Activated T-cell treated with anti-CD3 and anti-CD28 coated beads, Interleukin-2, amount 50 U/mL, for 24 hours (primary cell): ENCODE measurements at regions not wholly inside any gene's neighbourhood (a gene's known extent, or its start where the extent isn't known, plus 50 kb on each side); places are given as distances from the start of the nearest gene placed in this dataset.

Source experiments
- DNase-seq: peaks from one replicate; pipeline ENCODE4 v3.0.0-alpha.2; 2020
- H3K27ac Mint-ChIP-seq: 2 replicates; pipeline ENCODE4 v1.8.0; 2020; ENCODE audit warnings: mild to moderate bottlenecking, mixed read lengths
- H3K27me3 Mint-ChIP-seq: 2 replicates; pipeline ENCODE4 v1.8.0; 2020; ENCODE audit warnings: mixed read lengths
- H3K36me3 Mint-ChIP-seq: 2 replicates; pipeline ENCODE4 v1.8.0; 2020; ENCODE audit warnings: low read depth, mixed read lengths
- H3K4me1 Mint-ChIP-seq: 2 replicates; pipeline ENCODE4 v1.8.0; 2020; ENCODE audit warnings: low read depth, mixed read lengths
- H3K4me3 Mint-ChIP-seq: 2 replicates; pipeline ENCODE4 v1.8.0; 2020; ENCODE audit warnings: mild to moderate bottlenecking, moderate library complexity, mixed read lengths
- H3K9me3 Mint-ChIP-seq: 2 replicates; pipeline ENCODE4 v1.8.0; 2020; ENCODE audit warnings: mixed read lengths

DNA sequence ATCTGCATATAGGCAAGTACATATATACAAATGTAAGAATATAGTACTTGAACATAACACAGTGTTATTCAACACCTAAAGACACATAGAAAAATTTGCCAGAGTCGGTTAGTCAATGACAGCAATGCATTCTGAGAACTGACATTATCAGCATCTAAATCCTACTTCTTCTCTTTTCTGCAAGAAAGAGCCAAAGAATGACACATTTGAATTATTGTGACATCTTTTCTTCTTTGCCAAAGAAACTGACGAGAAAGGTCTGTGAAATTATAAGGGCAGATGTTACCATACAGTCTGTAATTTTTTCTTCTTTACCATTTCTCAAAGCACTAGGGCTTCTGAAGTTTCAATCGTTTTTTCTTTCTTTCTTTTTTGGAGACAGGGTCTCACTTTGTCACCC lies 350.9 kb upstream of the NBEA start:
- DNase-seq: no peak
- Mint-ChIP-seq H3K4me1 (no peaks in the 10 kb centered on the region), H3K27ac (no peak overlapping the region), H3K36me3 (no peaks in the 10 kb centered on the region), H3K9me3 (peaks cover 9% of the 10 kb centered on the region), H3K4me3 (no peak overlapping the region), H3K27me3 (no peaks in the 10 kb centered on the region)

DNA sequence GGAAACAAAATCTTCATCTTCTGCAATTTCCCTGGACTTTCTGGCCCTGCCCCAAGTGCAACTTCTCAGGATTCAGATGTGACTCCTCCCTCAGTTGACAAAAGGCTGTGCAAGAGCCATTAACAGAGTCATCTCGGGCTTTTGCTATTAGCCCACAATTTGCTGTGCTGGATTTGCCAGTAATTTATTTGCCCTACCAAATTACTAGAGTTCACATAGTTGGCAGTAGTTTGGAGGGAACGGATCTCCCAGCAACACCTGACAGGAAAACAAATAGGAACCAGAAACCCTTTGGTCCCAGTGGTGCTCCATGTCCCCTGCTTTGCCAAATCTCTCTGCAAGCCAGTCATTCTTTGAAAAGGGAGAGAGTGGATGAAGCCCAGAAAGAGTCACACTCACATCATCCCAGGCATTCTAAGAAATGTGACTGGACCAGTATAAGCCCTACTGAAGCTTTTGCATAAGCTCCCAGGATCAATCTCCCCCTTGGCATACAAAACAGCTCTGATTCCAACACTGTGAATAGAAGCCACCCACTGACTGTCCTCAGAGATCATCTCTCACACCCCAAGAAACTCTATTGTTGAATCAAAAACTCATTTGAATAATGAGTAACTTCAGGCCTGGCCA lies 350.1 kb upstream of the NBEA start:
- Mint-ChIP-seq H3K27me3 (no peaks in the 10 kb centered on the region), H3K9me3 (peaks cover 7% of the 10 kb centered on the region), H3K4me3 (no peak overlapping the region), H3K4me1 (no peaks in the 10 kb centered on the region), H3K36me3 (no peaks in the 10 kb centered on the region), H3K27ac (no peak overlapping the region)
- no peak for DNase-seq

DNA sequence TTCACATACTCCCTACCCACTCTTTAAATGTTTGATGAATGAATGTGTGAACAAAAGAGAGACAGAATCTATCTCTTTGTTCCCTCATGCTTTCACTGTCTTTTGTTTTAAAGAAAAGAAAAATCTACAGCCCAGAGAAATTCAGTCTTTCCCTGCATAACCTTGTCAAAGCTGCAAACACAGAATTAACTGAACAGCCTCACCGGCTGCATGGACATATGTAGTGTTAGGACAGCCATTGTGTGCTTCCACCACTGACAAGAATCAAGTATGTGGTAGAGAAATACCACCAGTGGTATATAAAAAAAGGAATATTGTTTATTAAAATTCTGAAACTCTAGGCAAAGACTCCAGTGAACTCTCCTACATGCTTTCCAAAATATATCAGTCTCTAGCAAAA lies 348.4 kb upstream of the NBEA start:
- Mint-ChIP-seq H3K4me1 (no peaks in the 10 kb centered on the region), H3K36me3 (no peaks in the 10 kb centered on the region), H3K9me3 (peaks cover 2% of the 10 kb centered on the region), H3K27me3 (no peaks in the 10 kb centered on the region), H3K4me3 (no peak overlapping the region), H3K27ac (no peak overlapping the region)
- no peak for DNase-seq

DNA sequence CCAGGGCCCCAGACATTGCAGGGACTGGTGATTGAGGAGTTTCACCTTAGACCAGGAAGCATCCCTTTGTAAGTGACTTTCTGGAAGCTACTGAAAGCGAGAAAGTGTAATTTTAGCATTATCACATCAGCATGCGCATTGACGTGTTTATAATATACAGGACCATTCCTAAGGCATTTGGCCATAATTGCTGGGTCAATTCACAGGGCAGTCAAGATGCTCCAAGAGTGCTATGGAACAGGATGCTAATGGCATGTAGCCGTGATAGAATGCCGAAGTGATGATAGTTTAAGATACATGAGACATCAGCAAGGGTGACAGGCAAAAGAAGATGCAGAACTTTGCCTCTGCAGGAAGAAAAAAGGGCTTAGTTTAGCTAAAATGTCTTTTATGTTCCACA lies 347.6 kb upstream of the NBEA start:
- no peak for DNase-seq
- H3K36me3 Mint-ChIP-seq: no peaks in the 10 kb centered on the region
- H3K27ac Mint-ChIP-seq: no peak overlapping the region
- H3K4me1 Mint-ChIP-seq: no peaks in the 10 kb centered on the region
- peaks cover 2% of the 10 kb centered on the region for H3K9me3 Mint-ChIP-seq
- no peak overlapping the region for H3K4me3 Mint-ChIP-seq
- H3K27me3 Mint-ChIP-seq: no peaks in the 10 kb centered on the region

DNA sequence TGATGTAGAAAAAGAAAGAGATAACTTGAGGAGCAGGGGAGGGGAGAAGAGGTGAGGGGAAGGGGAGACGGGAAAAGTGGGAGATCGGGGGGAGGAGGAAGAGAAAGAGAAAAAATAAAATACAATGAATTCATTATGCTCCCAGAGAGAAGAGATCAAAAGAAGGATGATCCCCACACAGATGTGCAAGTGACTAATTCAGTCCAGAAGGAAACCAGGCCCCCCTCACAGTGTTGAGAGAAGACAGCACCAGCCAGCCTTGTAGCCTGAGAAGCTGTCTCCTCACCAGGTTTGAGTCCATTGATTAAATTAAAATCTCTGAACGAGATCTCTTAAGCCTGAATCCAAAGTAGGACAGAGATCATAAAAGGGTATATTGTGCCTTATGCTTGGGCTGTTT lies 333.7 kb upstream of the NBEA start:
- H3K27ac Mint-ChIP-seq: no peak overlapping the region
- no peaks in the 10 kb centered on the region for H3K27me3 Mint-ChIP-seq
- DNase-seq: no peak
- H3K36me3 Mint-ChIP-seq: no peaks in the 10 kb centered on the region
- H3K9me3 Mint-ChIP-seq: peaks cover 5% of the 10 kb centered on the region
- no peaks in the 10 kb centered on the region for H3K4me1 Mint-ChIP-seq
- H3K4me3 Mint-ChIP-seq: no peak overlapping the region

DNA sequence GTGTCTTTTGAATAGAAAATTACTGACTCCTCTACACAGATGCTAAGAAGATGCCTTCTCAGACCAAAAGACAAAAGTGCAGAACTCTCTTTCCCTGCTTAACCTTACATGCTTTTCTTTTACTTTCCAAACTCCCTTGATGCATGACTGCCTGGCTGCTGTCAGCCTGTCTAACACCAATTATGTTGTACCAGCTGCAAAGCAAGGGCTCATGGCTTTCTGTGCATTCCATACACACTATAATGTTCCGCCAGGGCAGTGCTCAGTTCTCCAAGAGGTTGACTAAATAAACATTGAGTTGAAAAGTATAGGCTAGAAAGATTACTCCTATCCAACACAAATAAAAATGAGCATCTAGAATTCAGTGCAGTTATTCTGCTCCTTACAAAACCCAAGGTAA lies 330.4 kb upstream of the NBEA start:
- no peak for DNase-seq
- Mint-ChIP-seq H3K4me1 (no peaks in the 10 kb centered on the region), H3K9me3 (peaks cover 5% of the 10 kb centered on the region), H3K27ac (no peak overlapping the region), H3K36me3 (no peaks in the 10 kb centered on the region), H3K27me3 (no peaks in the 10 kb centered on the region), H3K4me3 (no peak overlapping the region)

DNA sequence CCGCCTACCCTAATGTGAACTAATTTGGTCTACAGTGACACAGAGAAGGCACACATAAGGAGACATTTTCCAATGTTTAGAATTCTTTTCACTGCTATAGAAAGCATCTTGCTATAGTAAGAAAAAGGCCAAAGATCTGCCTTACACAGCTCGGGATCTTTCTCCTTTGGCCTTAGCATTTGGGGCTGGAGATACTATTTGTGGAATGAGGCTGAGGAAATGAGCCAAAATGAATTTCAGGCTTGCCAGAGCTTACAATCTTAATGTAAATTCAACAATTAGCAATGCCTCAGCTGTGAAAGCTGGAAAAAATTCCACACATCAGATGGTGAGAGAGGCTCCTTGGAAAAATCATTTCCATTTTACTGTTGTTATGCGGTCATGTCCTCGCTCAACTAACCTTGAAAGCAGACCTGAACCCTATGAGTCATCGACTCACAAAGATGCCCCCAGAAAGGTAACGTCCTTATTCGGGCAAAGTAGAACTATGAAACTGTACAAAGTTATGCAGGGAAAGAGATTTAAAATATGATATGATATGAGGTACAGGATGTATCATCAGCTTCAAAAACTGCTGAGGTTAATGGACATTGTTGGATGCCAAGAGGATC lies 324.5 kb upstream of the NBEA start:
- Mint-ChIP-seq H3K4me1 (no peaks in the 10 kb centered on the region), H3K9me3 (no peaks in the 10 kb centered on the region), H3K27me3 (no peaks in the 10 kb centered on the region), H3K36me3 (no peaks in the 10 kb centered on the region), H3K27ac (no peak overlapping the region), H3K4me3 (no peak overlapping the region)
- DNase-seq: no peak

DNA sequence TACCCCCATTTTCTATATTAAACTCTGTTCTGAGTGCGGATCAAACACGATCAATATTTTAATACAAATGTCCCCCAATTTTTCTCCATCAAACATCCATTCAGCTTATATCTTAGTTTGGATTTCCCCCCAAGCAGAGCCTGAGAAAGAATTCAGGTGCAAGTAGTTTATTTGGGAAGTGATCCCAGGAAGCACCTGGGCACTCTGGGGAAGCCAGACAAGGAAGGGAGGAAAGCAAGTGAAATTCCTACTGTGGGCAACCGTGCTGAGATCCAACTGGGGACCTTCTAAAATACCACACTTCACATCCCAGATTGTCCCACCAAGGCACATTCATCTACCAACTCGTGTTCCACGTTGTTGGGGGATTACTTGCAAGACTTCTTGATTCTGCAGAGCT lies 323.4 kb upstream of the NBEA start:
- H3K27me3 Mint-ChIP-seq: no peaks in the 10 kb centered on the region
- no peak overlapping the region for H3K4me3 Mint-ChIP-seq
- no peaks in the 10 kb centered on the region for H3K9me3 Mint-ChIP-seq
- no peaks in the 10 kb centered on the region for H3K36me3 Mint-ChIP-seq
- no peak overlapping the region for H3K27ac Mint-ChIP-seq
- no peak for DNase-seq
- H3K4me1 Mint-ChIP-seq: no peaks in the 10 kb centered on the region

DNA sequence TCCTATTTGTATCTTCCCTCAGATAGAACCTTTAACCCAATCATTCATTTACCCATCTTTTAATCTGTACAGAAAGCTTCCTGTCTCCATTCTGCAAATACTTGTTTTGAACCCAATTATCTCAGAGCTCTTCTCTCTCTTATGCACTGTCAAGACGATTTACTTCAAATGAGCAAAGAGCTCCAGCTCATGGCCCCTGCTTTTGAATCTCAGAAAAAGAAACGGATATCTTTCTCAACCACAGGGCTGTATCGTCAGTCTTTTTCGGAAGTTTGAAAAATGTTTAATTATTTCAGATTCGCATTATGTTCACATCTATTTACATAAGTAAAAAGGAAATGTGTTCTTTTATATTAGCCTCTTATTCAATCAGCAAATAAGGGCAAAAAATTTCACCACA lies 322.7 kb upstream of the NBEA start:
- no peaks in the 10 kb centered on the region for H3K9me3 Mint-ChIP-seq

DNA sequence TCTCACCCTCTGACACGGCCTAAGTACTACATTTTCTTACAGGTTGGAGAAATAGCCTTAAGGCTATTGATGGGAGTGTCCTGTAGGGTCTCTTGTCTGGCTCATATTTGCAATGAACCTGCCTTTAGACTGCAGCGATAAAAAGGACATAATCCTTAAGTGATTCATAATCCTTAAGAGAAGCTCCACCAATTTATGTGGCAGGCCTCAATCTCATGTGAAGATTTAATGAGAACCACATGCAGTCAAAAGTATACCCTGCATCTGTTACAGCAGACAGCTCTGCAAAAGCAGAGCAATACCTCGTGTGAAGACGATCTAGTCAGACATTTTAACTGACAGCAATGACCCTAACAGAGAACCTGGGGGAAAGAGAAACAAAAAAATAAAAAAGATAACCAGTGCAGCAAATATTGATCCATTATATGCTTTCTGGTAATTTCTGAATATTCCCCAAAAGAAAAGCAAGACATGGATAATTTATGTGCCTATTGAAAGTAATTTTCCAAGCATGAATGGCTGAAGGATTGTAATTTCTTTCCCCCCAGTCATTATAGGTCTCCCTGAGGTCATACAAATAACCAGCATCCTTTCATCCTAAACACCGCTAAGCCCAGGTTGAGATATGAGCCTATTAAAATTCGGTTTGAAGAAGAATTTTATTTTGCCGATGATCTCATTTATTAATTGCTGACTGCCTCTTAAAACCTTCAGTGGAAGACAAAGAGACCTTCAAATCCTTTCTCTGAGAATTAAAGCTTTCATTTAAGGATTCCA lies 321.8 kb upstream of the NBEA start:
- no peaks in the 10 kb centered on the region for H3K9me3 Mint-ChIP-seq
- no peaks in the 10 kb centered on the region for H3K4me1 Mint-ChIP-seq
- no peak overlapping the region for H3K27ac Mint-ChIP-seq
- H3K4me3 Mint-ChIP-seq: no peak overlapping the region
- no peaks in the 10 kb centered on the region for H3K36me3 Mint-ChIP-seq
- DNase-seq: no peak
- peaks cover 3% of the 10 kb centered on the region for H3K27me3 Mint-ChIP-seq

More for the DNA sequence above, 322.7 kb upstream of the NBEA start:
- H3K36me3 Mint-ChIP-seq: no peaks in the 10 kb centered on the region
- H3K4me1 Mint-ChIP-seq: no peaks in the 10 kb centered on the region
- H3K4me3 Mint-ChIP-seq: no peak overlapping the region
- no peaks in the 10 kb centered on the region for H3K27me3 Mint-ChIP-seq
- no peak overlapping the region for H3K27ac Mint-ChIP-seq
- DNase-seq: no peak

DNA sequence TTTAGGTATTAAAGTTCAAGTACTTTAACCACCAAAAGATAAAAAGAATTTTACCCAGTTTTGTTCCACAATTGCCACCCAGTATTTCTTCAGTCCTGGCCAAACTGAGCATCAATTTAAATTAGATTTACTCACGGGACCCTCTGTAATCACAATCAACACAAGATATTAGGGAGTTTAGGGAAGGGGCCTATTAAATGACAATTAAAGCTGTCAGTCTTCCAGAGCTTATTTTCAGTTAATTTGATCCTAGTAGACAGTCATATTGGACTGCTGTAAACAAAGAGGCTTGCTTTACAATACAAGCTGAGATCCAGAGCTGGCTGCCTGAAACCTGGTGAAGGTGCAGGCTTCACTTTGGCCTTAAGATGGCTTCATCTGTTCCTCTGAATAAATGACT lies 321.2 kb upstream of the NBEA start:
- no peak for DNase-seq
- H3K4me1 Mint-ChIP-seq: no peaks in the 10 kb centered on the region
- no peak overlapping the region for H3K27ac Mint-ChIP-seq
- H3K27me3 Mint-ChIP-seq: peaks cover 3% of the 10 kb centered on the region
- H3K4me3 Mint-ChIP-seq: no peak overlapping the region
- H3K36me3 Mint-ChIP-seq: no peaks in the 10 kb centered on the region
- H3K9me3 Mint-ChIP-seq: no peaks in the 10 kb centered on the region

DNA sequence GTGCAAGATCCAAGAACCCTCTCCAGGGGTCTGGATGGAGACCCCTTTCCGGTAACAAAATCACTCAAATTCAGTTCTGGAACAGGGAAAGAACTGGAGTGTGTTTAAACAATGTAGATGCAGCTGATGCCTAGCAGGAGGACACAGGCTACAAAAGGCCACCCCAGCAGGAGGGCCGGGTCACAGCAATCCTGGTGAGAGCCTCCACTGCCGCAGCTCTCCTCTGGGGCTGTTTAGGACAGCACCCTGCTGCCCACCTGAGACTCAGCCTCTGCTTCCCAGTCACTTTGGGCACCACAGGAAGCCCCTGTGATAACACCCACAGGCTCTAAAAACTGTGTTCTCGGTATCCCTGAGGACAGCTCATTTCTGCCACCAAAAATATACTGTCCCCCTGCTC lies 318.7 kb upstream of the NBEA start:
- Mint-ChIP-seq H3K27me3 (peaks cover 3% of the 10 kb centered on the region), H3K4me1 (no peaks in the 10 kb centered on the region), H3K36me3 (no peaks in the 10 kb centered on the region), H3K27ac (no peak overlapping the region), H3K9me3 (no peaks in the 10 kb centered on the region), H3K4me3 (no peak overlapping the region)
- no peak for DNase-seq

DNA sequence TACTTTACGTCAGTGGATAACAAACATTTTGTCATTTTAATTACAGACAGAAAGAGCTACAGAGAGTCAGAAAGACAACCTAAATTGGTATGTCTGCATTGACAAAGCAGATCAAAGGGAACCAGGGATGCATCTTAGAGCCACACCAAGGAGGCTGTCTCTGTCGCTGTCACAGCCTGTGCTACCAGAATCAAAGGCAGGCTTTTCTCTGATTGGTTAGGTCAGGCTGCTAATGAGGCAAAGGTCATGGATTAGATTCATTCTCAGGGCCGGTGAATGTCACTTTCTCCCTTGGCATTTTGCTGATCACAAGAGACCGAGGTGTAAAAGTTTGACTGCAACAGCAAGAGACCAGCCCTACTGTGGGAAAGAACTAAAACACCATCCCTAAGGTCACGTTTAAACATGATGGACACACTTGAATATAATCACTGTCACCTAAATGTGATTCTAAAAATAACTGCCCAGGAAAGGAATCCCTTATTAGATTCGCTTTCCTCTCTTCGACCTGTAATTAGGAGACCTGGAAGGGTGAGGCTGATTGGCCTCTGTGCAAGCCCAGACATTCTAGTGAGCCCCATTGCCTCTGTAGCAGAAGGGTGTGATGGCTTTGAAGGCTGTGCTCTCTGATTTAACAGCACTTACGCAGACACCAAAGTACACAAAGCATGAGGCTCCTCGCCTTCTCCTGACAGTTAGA lies 314.4 kb upstream of the NBEA start:
- Mint-ChIP-seq H3K9me3 (no peaks in the 10 kb centered on the region), H3K27me3 (peaks cover 3% of the 10 kb centered on the region), H3K27ac (no peak overlapping the region), H3K36me3 (no peaks in the 10 kb centered on the region), H3K4me1 (no peaks in the 10 kb centered on the region), H3K4me3 (no peak overlapping the region)
- DNase-seq: no peak

DNA sequence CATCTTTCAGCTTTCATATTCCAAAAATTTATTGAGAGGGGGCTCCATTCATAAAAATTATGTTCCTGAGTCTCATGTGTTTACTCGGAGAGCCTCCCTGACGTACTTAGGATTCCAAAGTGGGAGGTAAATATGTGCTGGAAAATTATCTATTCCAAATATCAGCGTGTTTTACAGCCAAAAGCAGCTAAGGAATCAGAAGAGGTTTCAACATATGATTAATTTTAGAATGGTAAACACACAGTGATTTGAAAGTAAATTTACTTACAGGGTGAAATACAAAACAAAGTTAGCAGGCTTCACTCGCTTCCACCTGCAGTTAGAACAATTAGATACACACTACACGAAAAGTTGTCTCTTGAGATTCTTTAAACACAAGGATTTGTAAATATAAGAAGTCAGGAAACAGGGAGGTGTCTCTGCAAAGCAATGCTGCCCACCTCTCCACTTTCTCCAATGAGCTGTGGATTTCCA lies 313.8 kb upstream of the NBEA start:
- Mint-ChIP-seq H3K36me3 (no peaks in the 10 kb centered on the region), H3K27ac (no peak overlapping the region), H3K27me3 (peaks cover 3% of the 10 kb centered on the region), H3K4me3 (no peak overlapping the region), H3K4me1 (no peaks in the 10 kb centered on the region), H3K9me3 (no peaks in the 10 kb centered on the region)
- no peak for DNase-seq

DNA sequence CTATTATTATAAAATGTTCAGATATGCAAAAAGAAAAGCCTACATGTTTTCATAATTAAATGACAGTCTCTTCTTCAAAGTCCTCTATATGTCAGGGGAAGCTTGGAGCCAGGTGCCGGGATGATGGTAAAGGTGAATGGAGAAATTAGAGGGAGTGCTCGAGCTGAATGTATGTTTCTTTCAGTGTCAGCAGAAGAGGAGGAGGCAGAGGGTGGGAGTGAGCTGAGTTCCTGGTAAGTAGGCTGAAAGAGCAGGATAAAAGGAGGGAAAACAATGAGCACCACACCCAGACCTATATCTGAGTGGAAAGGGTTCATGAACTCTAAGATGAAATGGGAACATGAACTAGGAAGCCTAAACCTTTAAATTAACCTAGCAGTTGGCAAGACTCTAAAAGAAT lies 307.6 kb upstream of the NBEA start:
- DNase-seq: no peak
- Mint-ChIP-seq H3K36me3 (no peaks in the 10 kb centered on the region), H3K4me3 (no peak overlapping the region), H3K9me3 (peaks cover 2% of the 10 kb centered on the region), H3K27ac (no peak overlapping the region), H3K27me3 (no peaks in the 10 kb centered on the region), H3K4me1 (no peaks in the 10 kb centered on the region)
